Keratinocyte (primary cell): ENCODE measurements at regions not wholly inside any gene's neighbourhood (a gene's known extent, or its start where the extent isn't known, plus 50 kb on each side); places are given as distances from the start of the nearest gene placed in this dataset.

Experiments
- EZH2 ChIP-seq: IDR thresholded peaks from one replicate; pipeline ENCODE4 v1.6.1; 2012; ENCODE audit warnings: inconsistent platforms, mild to moderate bottlenecking, low read length, moderate library complexity
- TF ChIP-seq, protein P1 (sequence below), 3 experiments: IDR thresholded peaks in 1 of 3; conservative IDR thresholded peaks in 1 of 3; optimal IDR thresholded peaks in 1 of 3; 2 replicates in 2 of 3; 3 replicates in 1 of 3; pipeline versions ENCODE3 to v1.5.1; 2011; ENCODE audit warnings: low read length in 3 of 3, mild to moderate bottlenecking in 3 of 3, moderate library complexity in 2 of 3, control low read depth in 1 of 3, inconsistent platforms in 1 of 3; ENCODE audit not compliant: insufficient read depth in 2 of 3; ENCODE audit errors: extremely low read depth in 1 of 3

GRCh38 chr5:3336666-3337065, 259.0 kb upstream of the IRX1 start:
- TF ChIP-seq, protein P1, sequence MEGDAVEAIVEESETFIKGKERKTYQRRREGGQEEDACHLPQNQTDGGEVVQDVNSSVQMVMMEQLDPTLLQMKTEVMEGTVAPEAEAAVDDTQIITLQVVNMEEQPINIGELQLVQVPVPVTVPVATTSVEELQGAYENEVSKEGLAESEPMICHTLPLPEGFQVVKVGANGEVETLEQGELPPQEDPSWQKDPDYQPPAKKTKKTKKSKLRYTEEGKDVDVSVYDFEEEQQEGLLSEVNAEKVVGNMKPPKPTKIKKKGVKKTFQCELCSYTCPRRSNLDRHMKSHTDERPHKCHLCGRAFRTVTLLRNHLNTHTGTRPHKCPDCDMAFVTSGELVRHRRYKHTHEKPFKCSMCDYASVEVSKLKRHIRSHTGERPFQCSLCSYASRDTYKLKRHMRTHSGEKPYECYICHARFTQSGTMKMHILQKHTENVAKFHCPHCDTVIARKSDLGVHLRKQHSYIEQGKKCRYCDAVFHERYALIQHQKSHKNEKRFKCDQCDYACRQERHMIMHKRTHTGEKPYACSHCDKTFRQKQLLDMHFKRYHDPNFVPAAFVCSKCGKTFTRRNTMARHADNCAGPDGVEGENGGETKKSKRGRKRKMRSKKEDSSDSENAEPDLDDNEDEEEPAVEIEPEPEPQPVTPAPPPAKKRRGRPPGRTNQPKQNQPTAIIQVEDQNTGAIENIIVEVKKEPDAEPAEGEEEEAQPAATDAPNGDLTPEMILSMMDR (optimal IDR thresholded peaks at IDR 0.05 in 1 of 3, IDR thresholded peaks at IDR 0.05 in 1 of 3, conservative IDR thresholded peaks at IDR 0.05 in 1 of 3; ENCODE audit: extremely low read depth in 1 of 3, insufficient read depth in 2 of 3, low read length in 3 of 3) = no peak
- TF ChIP-seq EZH2 = no peak
